ENCODE measurements at regions not wholly inside any gene's neighbourhood (a gene's known extent, or its start where the extent isn't known, plus 50 kb on each side); places are given as distances from the start of the nearest gene placed in this dataset.

- ChIA-PET POLR2A (no interaction called here), CTCF (no interaction called here)
- Histone ChIP-seq H3K4me1 (ENCODE audit: control insufficient read depth in 2 of 2, insufficient read depth in 2 of 2, low read length in 2 of 2) (peaks cover 0 to 14% of the 10 kb centered on the region in 2 donors), H3K36me3 (replicated peaks in 1 of 2; ENCODE audit: control extremely low read depth in 1 of 2, control insufficient read depth in 1 of 2, extremely low read depth in 1 of 2, insufficient read depth in 2 of 2, low read length in 1 of 2) (no peaks in the 10 kb centered on the region), H3K27me3 (replicated peaks in 1 of 4; ENCODE audit: control extremely low read depth in 1 of 4, control insufficient read depth in 3 of 4, insufficient read depth in 4 of 4, low read length in 3 of 4) (no peaks in the 10 kb centered on the region), H2AFZ (ENCODE audit: insufficient read depth, low read depth, low read length, poor library complexity, severe bottlenecking) (no peak overlapping the region), H3K9me3 (ENCODE audit: control extremely low read depth in 1 of 3, control insufficient read depth in 2 of 3, insufficient read depth in 1 of 3, low read length in 2 of 3) (no peaks in the 10 kb centered on the region), H3K4me3 (ENCODE audit: control extremely low read depth in 1 of 5, extremely low read depth in 1 of 5, insufficient read depth in 1 of 5, low read depth in 2 of 5, low read length in 4 of 5) (no peak overlapping the region), H3K27ac (ENCODE audit: low read length in 2 of 2) (no peak overlapping the region), H3K9ac (ENCODE audit: low read length) (no peak overlapping the region), H3K79me2 (ENCODE audit: control insufficient read depth, insufficient read depth, low read length) (no peaks in the 10 kb centered on the region), H3K4me2 (replicated peaks; ENCODE audit: low read depth, low read length, poor library complexity, severe bottlenecking) (no peak overlapping the region), H4K20me1 (ENCODE audit: control insufficient read depth, insufficient read depth, low read length, poor library complexity, severe bottlenecking) (no peaks in the 10 kb centered on the region)
- Mint-ChIP-seq H3K4me3 (no peak overlapping the region), H3K4me1 (peaks cover 20% of the 10 kb centered on the region), H3K9me3 (ENCODE audit: insufficient read depth) (no peaks in the 10 kb centered on the region), H3K27ac (no peak overlapping the region), H3K27me3 (peaks cover 11% of the 10 kb centered on the region)
- TF ChIP-seq, protein P1, sequence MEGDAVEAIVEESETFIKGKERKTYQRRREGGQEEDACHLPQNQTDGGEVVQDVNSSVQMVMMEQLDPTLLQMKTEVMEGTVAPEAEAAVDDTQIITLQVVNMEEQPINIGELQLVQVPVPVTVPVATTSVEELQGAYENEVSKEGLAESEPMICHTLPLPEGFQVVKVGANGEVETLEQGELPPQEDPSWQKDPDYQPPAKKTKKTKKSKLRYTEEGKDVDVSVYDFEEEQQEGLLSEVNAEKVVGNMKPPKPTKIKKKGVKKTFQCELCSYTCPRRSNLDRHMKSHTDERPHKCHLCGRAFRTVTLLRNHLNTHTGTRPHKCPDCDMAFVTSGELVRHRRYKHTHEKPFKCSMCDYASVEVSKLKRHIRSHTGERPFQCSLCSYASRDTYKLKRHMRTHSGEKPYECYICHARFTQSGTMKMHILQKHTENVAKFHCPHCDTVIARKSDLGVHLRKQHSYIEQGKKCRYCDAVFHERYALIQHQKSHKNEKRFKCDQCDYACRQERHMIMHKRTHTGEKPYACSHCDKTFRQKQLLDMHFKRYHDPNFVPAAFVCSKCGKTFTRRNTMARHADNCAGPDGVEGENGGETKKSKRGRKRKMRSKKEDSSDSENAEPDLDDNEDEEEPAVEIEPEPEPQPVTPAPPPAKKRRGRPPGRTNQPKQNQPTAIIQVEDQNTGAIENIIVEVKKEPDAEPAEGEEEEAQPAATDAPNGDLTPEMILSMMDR (IDR thresholded peaks at IDR 0.05) = no peak
- no peak for TF ChIP-seq EZH2 (IDR thresholded peaks at IDR 0.05; ENCODE audit: borderline replicate concordance, insufficient read depth, low read depth, low read length, poor library complexity, severe bottlenecking)
- intact Hi-C loops (cut with micrococcal nuclease) = no loop called here
- 50% methylated on average over 1 of the region's 2 CpGs for WGBS (ENCODE audit: insufficient coverage)
- DNase-seq (no peak), ATAC-seq (ENCODE audit: low read depth) (no peak)
Measured at GRCh38 chr1:116259663-116260062, 113.4 kb upstream of the ATP1A1 start.

DNA sequence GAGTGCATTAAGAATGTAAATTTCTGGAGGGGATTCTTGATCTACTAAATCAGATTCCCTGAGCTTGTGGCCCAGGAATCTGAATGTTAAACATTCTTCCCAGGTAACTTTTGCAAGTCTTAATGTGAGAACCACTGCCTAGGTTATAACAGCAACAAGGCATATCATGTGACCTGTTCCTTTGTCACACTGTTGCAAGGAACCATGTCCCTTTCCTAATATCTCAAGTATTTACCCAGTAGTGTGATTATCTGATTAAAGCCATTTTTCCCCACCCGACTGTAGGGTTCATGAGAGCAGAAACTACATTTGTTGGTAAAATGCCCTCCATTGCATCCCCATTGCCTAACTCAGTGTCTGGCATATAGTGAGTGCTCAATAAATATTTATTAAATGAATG, 112.9 kb upstream of the ATP1A1 start:
- intact Hi-C loops (cut with micrococcal nuclease) = no loop called here
- ChIA-PET POLR2A (no interaction called here), CTCF (no interaction called here)
- ATAC-seq (ENCODE audit: low read depth) (no peak), DNase-seq (no peak)
- Histone ChIP-seq H3K79me2 (ENCODE audit: control insufficient read depth, insufficient read depth, low read length) (no peaks in the 10 kb centered on the region), H3K36me3 (replicated peaks in 1 of 2; ENCODE audit: control extremely low read depth in 1 of 2, control insufficient read depth in 1 of 2, extremely low read depth in 1 of 2, insufficient read depth in 2 of 2, low read length in 1 of 2) (no peaks in the 10 kb centered on the region), H3K4me3 (ENCODE audit: control extremely low read depth in 1 of 5, extremely low read depth in 1 of 5, insufficient read depth in 1 of 5, low read depth in 2 of 5, low read length in 4 of 5) (no peak overlapping the region), H3K27me3 (replicated peaks in 1 of 4; ENCODE audit: control extremely low read depth in 1 of 4, control insufficient read depth in 3 of 4, insufficient read depth in 4 of 4, low read length in 3 of 4) (no peaks in the 10 kb centered on the region), H3K9me3 (ENCODE audit: control extremely low read depth in 1 of 3, control insufficient read depth in 2 of 3, insufficient read depth in 1 of 3, low read length in 2 of 3) (no peaks in the 10 kb centered on the region), H2AFZ (ENCODE audit: insufficient read depth, low read depth, low read length, poor library complexity, severe bottlenecking) (no peak overlapping the region), H3K4me1 (ENCODE audit: control insufficient read depth in 2 of 2, insufficient read depth in 2 of 2, low read length in 2 of 2) (peaks cover 0 to 14% of the 10 kb centered on the region in 2 donors), H4K20me1 (ENCODE audit: control insufficient read depth, insufficient read depth, low read length, poor library complexity, severe bottlenecking) (no peaks in the 10 kb centered on the region), H3K4me2 (replicated peaks; ENCODE audit: low read depth, low read length, poor library complexity, severe bottlenecking) (no peak overlapping the region), H3K27ac (ENCODE audit: low read length in 2 of 2) (no peak overlapping the region), H3K9ac (ENCODE audit: low read length) (no peak overlapping the region)
- Mint-ChIP-seq H3K4me1 (peaks cover 20% of the 10 kb centered on the region), H3K27me3 (peaks cover 11% of the 10 kb centered on the region), H3K27ac (no peak overlapping the region), H3K4me3 (no peak overlapping the region), H3K9me3 (ENCODE audit: insufficient read depth) (no peaks in the 10 kb centered on the region)
- WGBS (ENCODE audit: insufficient coverage) = 80% methylated on average over 1 of the region's 1 CpG
- no peak for TF ChIP-seq EZH2 (IDR thresholded peaks at IDR 0.05; ENCODE audit: borderline replicate concordance, insufficient read depth, low read depth, low read length, poor library complexity, severe bottlenecking)
- TF ChIP-seq, protein P1 (IDR thresholded peaks at IDR 0.05) = no peak
